NCI-H2227 treated with DMSO at 0.1 percent for 48 hours (cell line): ENCODE measurements at regions not wholly inside any gene's neighbourhood (a gene's known extent, or its start where the extent isn't known, plus 50 kb on each side); places are given as distances from the start of the nearest gene placed in this dataset.

Source experiments
- DNase-seq: peaks from one replicate; lab custom pipeline; 2025; lab: John Stamatoyannopoulos, UW

DNA sequence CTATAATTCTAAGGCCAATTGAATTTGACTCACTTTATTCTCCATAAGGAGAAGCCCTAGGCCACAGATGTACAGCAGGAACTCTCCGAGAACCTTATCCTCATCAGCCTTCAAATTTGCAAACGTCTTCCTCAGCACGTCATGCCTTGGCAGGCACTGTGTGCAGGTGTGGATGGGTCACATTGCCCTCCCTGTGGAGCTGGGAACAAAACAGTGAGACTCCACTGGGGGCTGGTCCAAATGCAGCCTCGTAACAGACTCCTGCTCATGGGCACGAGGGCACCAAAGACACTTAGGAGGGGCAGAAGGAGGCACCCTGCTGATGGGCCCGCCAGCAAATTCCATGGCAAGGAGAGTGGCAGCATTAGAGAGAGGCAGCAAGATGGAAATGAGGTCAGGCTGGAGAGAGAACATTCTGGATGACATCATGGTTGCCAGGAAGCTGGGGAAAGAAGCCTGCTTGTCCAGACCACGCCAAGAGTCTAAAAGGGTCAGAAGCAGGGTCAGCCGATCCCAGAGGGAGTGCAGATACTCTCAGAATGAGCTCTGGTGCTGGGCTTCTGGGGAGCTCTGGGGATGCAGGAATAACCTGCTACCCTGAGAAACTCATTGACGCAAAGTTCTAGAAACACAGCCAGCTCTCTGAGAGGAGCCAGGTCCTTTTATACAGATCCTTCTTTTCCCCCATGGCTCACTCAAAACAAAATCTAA, 242.2 kb downstream of the B3GLCT start:
- no peak for DNase-seq

DNA sequence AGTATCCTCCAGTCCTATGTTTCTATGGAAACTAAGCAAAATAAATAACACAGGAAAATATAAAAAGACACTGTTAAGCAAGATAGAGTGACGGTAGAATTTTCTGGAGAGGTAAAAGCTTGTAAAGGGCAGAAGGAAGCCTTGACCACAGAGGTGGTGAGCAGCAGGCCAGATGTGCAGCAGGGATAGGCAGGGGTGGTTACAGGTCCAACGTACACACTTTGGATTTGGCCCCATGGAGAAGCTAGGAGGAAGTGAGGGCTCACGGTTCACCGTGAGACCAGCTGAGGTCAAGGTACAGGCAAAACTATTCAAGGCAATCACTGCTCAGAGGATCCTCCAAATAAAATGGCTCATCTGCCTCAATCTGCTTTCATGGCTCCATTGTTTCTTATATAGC, 242.8 kb downstream of the B3GLCT start:
- DNase-seq: no peak

DNA sequence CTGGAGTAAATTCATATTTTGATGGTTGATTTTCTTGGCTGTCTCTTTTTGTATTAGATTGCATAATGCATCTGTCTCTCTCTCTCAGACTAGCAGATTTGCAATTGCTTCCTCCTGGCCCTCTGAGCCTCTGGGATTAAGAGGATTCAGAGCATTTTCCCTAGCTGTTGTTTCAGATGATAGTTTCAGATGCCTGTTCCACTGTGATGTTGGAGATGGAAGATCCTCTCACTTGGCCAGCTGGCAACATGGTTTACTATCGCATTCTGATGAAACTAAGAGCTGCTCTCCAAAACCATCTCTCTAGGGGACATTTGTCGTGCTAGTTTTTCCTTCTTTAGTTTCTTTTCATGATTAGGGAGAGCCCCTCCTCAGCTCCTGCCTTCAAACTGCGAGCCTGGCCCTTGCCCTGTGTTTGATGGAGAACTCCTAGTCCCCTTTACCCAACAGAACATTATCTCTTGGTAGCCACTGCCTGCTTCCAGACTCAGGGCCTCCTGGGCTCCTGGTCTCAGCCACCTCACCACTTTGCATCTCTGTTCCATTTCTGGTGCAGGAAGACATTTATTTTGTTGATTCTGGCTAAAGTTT, 244.6 kb downstream of the B3GLCT start:
- no peak for DNase-seq

DNA sequence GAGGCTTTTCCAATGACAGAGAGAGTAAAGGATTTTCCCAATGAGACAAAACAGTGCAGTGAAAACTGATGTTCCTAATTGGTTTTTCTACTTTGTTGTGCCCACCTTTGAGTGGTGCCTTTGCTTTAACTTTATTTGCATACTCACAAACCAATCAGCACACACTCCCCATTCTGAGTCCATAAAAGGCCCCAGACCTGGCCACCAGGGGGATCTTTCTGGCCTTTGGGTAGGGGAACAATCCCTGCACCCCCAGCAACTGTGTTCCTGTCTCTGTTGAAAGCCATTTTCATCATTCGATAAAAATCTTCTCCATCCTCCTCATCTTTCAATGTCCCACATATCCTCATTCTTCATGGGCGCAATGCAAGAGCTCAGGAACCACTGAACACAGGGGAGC, 252.8 kb downstream of the B3GLCT start:
- no peak for DNase-seq

DNA sequence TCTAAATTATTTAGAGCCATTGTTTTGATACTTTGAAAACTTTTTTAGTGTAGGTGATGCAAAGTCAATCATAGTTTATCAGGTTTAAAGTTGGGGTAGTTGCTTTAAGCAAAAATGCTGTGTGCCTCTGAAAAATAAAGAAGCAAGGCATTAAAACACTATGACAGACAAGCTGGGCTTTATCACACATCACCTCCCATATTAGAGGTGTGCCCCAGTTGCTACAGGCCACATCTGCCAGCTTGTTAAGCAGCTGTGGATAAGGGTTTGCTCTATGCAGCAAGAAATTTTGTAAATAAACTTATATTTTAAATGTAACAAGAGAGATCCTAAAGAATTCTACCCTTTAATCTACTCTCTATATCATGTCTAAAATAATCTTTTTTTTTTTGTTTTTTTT, 255.8 kb downstream of the B3GLCT start:
- DNase-seq: no peak

DNA sequence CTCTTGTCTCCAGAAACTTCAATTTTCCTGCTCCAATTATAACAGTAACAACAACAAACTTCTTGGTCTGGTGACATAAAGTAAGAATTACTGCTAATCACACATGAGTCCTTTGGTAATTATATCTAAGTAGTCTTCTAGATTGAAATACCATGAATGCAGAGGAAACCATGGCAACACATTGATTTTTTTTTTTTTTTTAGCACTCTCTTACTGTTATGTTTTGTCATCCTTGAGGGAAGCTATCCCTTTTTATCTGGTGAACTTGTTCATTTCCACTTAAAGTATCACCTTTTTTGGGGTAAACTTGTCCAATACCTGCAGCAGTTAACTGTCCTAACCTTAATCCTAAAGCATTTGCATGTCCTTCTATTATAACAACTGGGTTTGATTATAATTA, 256.3 kb downstream of the B3GLCT start:
- DNase-seq: no peak

DNA sequence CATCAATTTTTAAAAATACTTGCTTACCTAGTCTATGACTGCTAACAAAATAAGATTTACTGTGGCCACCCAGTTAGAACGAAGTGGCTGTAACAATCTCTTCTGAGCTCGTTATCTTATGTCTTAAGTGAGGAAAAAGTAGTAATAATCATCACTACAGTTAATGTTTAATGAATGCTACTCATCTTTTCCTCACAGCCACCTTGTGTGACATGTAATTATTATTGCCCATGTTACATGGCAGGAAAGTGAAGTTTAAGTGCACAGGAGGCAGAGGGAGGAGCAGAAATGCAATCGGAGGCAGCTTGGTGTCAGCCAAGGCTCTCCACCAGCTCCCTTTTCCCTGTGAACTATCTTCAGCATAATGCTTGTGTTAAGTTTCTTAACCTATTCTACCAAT, 260.3 kb downstream of the B3GLCT start:
- no peak for DNase-seq

DNA sequence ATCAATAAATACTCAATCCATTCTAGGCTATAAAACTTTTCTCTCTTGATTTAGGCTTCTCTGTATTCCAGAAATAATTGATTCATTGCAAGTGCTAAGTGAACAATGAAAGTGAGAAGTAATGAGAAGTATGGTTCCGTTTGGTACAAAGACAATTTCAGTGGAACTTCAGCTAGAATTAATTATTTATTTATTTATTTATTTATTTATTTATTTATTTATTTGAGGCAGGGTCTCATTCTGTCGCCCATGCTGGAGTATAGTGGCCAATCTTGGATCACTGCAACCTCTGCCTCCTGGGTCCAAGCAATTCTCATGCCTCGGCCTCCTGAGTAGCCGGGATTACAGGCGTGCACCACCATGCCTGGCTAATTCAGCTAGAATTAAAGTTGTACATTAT, 262.1 kb downstream of the B3GLCT start:
- no peak for DNase-seq

DNA sequence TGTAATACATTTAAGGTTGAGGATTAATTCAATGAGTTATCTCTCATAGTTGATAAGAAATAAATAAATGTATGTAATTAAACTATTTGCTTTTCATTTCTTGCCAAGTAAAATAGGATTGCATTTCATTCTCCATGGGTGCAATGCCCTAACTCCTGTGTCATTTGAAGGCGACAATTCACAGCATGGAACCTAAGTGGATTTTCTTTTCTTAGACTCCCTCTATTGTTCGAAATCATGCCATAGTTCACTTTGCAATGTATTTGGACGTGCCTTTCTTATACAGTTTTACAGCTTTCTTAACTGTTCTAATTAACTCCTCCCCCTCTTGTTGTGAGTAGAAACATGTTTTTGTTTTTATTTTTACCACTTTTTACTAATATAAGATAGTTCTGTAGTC, 263.0 kb downstream of the B3GLCT start:
- DNase-seq: no peak

DNA sequence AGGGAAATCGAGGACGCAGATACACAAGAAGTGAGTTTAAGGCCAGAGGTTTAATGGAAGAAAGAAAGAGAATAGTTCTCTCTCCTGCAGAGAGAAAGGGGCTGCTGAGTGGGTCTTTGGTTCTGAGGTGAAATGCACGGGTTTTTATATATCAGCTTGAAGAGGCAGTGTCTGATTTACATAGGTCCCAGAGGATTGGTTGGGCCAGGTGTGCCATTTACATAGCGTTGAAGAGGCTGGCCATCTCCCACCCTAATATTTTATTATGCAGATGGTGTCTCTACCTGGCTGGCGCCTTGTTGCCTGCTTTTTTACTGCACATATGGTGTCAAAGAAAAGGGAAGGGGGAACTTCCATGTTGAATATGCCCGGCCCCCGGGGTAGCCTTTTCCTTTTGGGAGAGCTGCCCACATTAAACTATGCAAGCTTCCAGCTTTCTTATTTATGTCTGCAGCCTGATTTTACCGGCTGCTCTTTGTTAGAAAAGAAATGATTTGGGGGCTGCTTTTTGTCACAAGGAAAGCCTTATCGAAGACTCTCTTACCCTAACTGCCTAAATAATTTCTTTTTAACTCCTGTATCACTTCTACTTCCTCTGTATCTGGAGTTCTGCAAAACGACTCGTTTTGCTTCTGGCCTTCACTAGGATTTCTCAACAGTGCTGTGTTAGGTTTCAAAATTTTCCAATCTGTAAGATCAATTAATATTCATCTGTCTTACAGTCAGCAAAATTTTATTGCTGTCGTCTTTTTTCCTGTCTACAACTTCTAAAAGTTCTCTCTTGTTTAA, 268.5 kb downstream of the B3GLCT start:
- DNase-seq: no peak

DNA sequence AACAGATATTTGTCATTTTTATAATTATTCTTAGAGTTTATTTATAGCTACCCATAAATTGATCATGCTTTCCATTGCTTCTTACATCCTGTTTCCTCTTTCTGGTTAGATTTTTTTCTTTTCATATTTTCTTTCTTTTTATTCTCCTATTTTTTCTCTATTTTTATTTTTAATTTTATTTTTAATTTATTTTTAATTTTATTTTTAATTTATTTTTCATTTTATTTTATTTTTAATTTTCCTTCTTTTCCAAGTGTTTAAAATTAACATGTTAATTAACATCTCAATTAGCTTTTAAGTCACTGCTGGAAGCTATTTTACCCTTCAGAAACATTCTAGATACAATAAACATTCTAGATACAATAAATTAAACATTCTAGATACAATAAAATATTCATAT, 269.6 kb downstream of the B3GLCT start:
- no peak for DNase-seq

DNA sequence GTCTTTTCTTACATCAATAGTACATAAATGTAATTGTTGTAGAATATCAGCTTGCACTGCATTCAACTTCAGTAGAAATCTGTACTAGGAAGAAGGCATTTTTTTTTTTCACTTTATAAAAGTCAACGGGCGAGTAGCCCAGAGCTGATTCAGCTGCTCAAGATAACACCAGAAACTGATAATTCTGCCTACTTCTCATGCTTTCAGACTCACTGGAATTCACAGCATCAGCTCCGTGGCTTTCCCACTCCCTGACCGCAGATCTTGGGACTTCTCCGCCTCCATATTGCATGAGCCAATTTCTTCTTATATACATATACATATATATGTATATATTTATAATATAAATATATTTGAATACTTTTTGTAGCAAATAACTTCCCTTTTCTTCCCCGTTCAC, 263.1 kb upstream of the RXFP2 start:
- no peak for DNase-seq

DNA sequence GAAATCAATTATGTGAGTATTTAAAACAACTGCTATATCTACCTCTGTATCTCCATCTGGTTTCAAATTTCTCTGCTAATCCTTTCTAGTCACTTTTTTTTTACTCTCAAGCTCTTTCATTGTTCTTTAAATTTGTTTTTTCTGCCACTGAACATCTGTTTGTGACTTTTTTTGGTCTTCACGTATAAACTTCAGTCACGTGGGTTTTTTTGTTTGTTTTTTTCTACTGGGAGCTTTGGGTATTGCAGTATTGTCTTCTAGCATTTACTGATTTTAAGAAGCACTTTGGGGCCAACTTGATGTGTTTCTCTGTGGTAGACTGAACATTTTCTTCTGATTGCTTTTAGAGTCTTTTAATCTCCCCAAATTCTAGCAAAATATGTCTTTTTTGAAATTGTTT, 262.6 kb upstream of the RXFP2 start:
- no peak for DNase-seq

DNA sequence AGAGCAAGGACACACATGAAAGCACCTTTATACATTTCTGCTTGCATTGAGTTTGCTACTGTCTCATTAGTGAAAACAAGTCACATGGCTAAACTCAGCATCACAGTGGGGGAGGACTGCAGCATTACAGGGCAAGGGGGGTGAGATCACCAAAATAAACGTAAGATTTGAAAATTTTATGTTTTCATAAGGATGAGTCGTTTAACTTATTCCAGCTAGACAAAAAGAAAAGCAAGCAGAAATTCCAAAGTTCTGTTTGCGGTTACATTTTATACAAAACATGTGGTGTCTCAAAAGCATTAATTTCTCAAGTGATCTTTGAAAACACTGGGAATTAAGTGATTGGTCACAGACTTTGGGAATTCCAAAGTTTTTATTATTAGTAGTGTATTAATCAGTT, 261.4 kb upstream of the RXFP2 start:
- DNase-seq: no peak

DNA sequence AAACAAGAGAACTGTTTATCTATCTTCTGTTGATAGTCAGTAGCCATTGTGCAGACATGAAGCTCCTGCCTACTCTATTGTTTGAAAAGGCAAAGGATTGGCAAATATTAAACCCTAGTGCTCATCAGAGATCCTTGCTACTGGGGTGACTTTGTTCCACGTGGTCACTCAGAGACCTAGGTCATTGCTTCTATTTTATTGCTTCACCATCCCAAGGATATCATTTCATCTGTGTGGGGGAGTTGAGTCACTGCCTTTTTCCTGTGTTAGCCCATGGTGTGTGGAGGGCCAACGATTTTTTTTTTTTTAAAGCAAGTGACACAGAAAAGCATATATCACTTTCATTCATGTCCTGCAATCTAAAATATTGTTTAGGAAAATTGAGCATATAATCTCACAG, 254.1 kb upstream of the RXFP2 start:
- DNase-seq: no peak

DNA sequence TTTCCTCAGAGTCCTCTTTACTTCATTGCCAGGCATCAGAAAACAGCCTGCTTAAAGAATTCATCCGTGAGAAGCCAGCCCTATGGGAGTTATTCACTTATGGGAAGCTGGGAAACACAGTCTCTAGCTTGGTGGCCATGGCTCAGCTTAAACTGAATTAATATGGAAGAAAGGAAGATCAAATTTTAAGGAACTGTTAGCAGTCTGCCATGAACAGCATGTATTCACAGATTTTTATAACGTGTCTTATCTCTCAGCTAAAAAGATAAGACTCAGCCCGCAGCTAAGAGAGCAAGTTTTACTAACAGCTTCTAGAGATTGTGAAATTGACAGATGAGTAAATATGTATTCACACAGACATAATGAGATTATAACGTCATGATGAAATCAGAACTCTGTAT, 253.7 kb upstream of the RXFP2 start:
- DNase-seq: no peak

DNA sequence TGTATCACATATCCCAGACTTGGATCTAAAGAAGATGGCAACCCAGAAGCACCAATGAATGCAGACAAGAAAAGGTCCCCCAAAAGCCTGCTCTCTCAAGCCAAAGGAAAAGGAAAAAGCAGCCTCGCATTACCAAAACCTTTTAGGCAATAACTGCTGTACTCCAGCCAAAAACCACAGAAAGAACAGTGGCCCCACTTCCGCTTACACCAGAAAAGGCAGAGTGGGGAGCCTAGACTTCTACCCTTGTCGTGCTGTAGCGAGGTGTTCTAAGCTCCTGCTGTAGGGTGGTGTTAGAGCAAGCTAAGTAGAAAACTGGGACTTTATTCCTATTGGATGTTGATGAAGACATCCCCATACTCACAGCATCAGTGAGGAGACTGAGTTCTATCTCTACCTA, 244.0 kb upstream of the RXFP2 start:
- no peak for DNase-seq

DNA sequence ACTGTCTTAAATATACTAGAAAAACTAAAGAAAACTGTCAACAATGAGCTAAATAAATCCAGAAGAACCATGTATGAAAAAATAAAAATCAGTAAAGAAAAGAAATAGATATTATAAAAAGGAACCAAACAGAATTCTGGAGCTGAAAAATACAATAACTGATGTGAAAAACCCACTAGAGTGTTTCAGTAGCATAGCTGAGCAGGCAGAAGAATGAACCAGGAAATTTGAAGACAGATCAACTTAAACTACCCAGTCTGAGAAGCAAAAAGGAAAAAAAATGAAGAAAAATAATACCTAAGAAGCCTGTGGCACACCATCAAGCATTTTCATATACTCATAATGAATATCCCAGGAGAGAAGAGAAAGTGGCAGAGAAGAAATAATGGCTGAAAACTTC, 240.1 kb upstream of the RXFP2 start:
- no peak for DNase-seq

DNA sequence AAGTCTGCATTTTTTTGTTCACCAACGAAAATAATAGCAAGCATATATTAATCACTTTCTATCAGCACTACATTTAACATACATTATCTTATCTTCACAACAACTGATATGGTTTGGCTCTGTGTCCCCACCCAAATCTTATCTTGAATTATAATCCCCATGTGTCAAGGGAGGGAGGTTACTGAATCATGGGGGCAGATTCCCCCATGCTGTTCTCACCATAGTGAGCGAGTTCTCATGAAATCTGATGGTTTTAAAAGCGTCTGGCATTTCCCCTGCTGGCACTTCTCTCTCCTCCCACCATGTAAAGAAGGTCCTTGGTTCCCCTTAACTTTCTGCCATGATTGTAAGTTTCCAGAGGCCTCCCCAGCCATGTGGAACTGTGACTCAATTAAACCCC, 235.7 kb upstream of the RXFP2 start:
- DNase-seq: no peak

DNA sequence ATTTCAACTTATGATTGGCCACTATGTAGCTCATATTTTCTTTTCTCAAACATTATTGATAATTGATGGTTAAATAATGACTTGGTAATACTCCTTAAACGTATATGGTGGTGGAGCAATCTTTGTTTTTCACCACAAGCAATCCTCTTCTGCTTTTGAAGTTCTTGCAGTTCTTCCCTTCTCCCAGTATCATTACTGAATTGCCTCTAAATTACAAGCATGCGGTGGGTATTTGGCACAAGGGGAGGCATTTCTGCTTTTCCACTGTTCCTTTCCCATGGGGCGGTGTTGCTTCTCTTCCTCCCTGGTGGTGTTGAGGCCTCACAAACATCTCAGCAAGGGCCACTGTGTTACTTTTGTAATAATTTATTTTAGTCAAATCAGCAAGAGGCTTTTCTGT, 234.4 kb upstream of the RXFP2 start:
- DNase-seq: no peak

DNA sequence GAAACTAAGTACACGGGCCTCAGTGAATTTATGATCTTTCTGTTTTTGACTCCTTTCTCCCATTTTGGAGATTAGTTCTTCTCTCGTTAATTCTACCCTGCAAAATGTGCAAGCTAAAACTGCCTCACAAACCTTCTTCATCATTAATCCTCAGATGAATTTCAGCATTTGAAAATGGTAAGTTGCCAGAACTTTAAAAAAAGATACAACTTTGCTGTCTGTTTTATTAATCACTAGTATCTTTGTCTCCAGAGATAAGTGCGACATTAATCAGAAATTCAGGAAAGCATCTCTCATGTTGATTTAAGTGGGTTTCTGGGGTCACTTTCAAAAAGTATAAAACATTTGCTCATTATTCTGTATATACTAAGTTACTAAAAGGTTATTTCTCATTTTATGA, 227.0 kb upstream of the RXFP2 start:
- DNase-seq: no peak

DNA sequence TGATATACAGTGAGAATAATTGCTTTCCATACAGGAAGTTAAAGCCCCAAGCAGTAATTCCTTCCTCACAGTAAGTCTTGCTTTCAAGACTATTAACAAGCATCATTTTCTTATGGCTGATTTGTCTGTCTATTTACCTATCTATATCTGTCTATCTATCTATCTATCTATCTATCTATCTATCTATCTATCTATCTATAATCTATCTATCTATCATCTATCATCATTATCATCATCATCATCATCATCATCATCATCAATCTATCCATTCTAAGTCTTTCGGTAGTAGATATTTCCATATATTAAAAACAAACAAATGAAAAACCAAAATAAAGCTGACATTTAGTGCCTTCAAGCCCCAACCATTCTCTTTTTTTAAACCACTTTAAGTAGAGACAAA, 224.4 kb upstream of the RXFP2 start:
- no peak for DNase-seq

DNA sequence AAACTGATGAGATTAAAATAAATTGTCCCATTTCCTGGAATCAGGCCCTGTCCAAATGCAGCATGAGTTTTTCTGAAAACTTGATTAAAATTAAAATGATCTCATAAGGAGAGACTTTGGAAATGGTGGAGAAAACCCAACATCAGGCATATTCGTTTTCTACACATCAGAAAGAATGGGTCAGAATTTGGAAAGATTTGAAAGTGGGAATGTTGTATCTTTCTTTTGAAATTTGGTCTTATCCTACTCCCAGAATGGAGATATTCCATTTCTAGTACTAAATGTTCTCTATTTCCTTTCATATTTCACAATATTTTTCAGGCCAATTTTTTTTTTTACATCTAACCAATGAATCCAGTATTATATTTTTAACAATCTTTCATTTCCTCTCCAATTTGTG, 223.9 kb upstream of the RXFP2 start:
- no peak for DNase-seq

DNA sequence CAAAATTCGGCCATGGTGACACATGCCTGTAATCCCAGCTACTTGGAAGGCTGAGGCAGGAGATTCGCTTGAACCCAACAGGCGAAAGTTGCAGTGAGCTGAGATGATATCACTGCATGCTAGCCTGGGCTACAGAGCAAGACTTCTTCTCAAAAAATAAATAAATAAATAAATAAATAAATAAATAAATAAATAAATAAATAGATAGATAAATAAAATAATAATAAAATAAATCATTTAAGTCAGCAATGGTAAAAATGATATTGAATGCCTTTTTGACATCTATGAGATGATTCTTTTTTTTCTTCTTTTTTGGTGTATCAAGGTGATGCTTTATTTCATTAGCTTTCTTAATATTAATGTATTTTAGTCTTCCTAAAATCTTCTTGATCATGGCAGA, 221.7 kb upstream of the RXFP2 start:
- DNase-seq: no peak
